ENCODE measurements at regions not wholly inside any gene's neighbourhood (a gene's known extent, or its start where the extent isn't known, plus 50 kb on each side); places are given as distances from the start of the nearest gene placed in this dataset.

GRCh38 chr3:110246796-110247376 is 824.7 kb upstream of the NECTIN3 start:
- TF ChIP-seq GATA2 (IDR thresholded peaks at IDR 0.05; ENCODE audit: low read depth, low read length) = no peak
- TF ChIP-seq GATA3 (IDR thresholded peaks at IDR 0.05; ENCODE audit: low read depth, low read length) = no peak

All from SH-SY5Y (cell line).